Upper lobe of right lung (tissue), 1 donor: ENCODE measurements at regions not wholly inside any gene's neighbourhood (a gene's known extent, or its start where the extent isn't known, plus 50 kb on each side); places are given as distances from the start of the nearest gene placed in this dataset.
"Not testable (repeated sequence)": the region's sequence is repeated elsewhere in the genome, so short reads cannot be mapped to it uniquely, and the experiment has no call there.

Source experiments
- ATAC-seq: fragments of 200-7000 bp; cut with Tn5 transposase; one replicate; pipeline ENCODE4 v1.9.1; 2020; ENCODE audit warnings: mild to moderate bottlenecking, moderate library complexity
- DNase-seq: peaks from one replicate; pipeline ENCODE4 v3.0.0-alpha.2; 2020
- H3K27ac ChIP-seq: fragments of 200-600 bp; one replicate; pipeline ENCODE4 v1.8.0; 2022
- H3K27me3 ChIP-seq: fragments of 200-600 bp; one replicate; pipeline ENCODE4 v1.8.0; 2022; ENCODE audit warnings: mild to moderate bottlenecking
- H3K36me3 ChIP-seq: fragments of 200-600 bp; one replicate; pipeline ENCODE4 v1.8.0; 2022
- H3K4me1 ChIP-seq: fragments of 200-600 bp; one replicate; pipeline ENCODE4 v1.8.0; 2022
- H3K4me3 ChIP-seq: fragments of 200-600 bp; one replicate; pipeline ENCODE4 v1.8.0; 2022; ENCODE audit warnings: mild to moderate bottlenecking
- H3K9me3 ChIP-seq: fragments of 200-600 bp; one replicate; pipeline ENCODE4 v1.8.0; 2022
- CTCF ChIP-seq: fragments of 200-600 bp; IDR thresholded peaks from one replicate; pipeline ENCODE4 v1.8.0; 2022; ENCODE audit warnings: antibody characterized with exemption
- intact Hi-C: fragments of 100-400 bp; cut with DNase I; formaldehyde crosslinking; loops from one replicate; pipeline ENCODE4 v1.11.0; 2022
- donor health status: DM: no; HTN: yes; CAD: no; lungs with severe emphysema.

- Histone ChIP-seq H3K36me3 (no peaks in the 10 kb centered on the region), H3K4me3 (no peak overlapping the region), H3K27ac (no peak overlapping the region), H3K4me1 (no peaks in the 10 kb centered on the region), H3K27me3 (peaks cover 26% of the 10 kb centered on the region), H3K9me3 (no peaks in the 10 kb centered on the region)
- TF ChIP-seq CTCF: no peak
- DNase-seq (no peak), ATAC-seq (no peak)
- intact Hi-C loops: no loop called here
These were observed 153.8 kb downstream of the PTPRU start for GRCh38 chr1:29390075-29390474.

- TF ChIP-seq CTCF: no peak
- peaks cover 31% of the 10 kb centered on the region for H3K27me3 ChIP-seq
- H3K4me1 ChIP-seq: no peaks in the 10 kb centered on the region
- H3K4me3 ChIP-seq: no peak overlapping the region
- intact Hi-C loops: no loop called here
- DNase-seq (no peak), ATAC-seq (no peak)
- H3K36me3 ChIP-seq: no peaks in the 10 kb centered on the region
- no peaks in the 10 kb centered on the region for H3K9me3 ChIP-seq
- H3K27ac ChIP-seq: no peak overlapping the region
These were observed 153.3 kb downstream of the PTPRU start for GRCh38 chr1:29389533-29390041.

GRCh38 chr1:29388884-29389283 lies 152.6 kb downstream of the PTPRU start:
- TF ChIP-seq CTCF: no peak
- Histone ChIP-seq H3K27ac (no peak overlapping the region), H3K36me3 (no peaks in the 10 kb centered on the region), H3K4me3 (no peak overlapping the region), H3K9me3 (no peaks in the 10 kb centered on the region), H3K27me3 (peaks cover 38% of the 10 kb centered on the region), H3K4me1 (no peaks in the 10 kb centered on the region)
- DNase-seq (no peak), ATAC-seq (no peak)
- intact Hi-C loops: no loop called here

- no peak overlapping the region for H3K4me3 ChIP-seq
- no peak overlapping the region for H3K27ac ChIP-seq
- no peak for DNase-seq
- no peak for ATAC-seq
- no peaks in the 10 kb centered on the region for H3K4me1 ChIP-seq
- intact Hi-C loops: no loop called here
- no peak for TF ChIP-seq CTCF
- no peaks in the 10 kb centered on the region for H3K9me3 ChIP-seq
- no peaks in the 10 kb centered on the region for H3K36me3 ChIP-seq
- H3K27me3 ChIP-seq: peaks cover 41% of the 10 kb centered on the region
These were observed 151.8 kb downstream of the PTPRU start for GRCh38 chr1:29388170-29388569.

- no peaks in the 10 kb centered on the region for H3K4me1 ChIP-seq
- H3K36me3 ChIP-seq: no peaks in the 10 kb centered on the region
- ATAC-seq (no peak), DNase-seq (no peak)
- intact Hi-C loops: no loop called here
- H3K9me3 ChIP-seq: no peaks in the 10 kb centered on the region
- H3K4me3 ChIP-seq: no peak overlapping the region
- peaks cover 41% of the 10 kb centered on the region for H3K27me3 ChIP-seq
- TF ChIP-seq CTCF: no peak
- no peak overlapping the region for H3K27ac ChIP-seq
These were observed 150.9 kb downstream of the PTPRU start for GRCh38 chr1:29387210-29387609.

- H3K4me3 ChIP-seq, ATAC-seq, H3K27ac ChIP-seq, H3K9me3 ChIP-seq, H3K36me3 ChIP-seq, H3K4me1 ChIP-seq, DNase-seq, intact Hi-C loops: not testable (repeated sequence)
- H3K27me3 ChIP-seq: peaks cover 35% of the 10 kb centered on the region
These were observed 150.1 kb downstream of the PTPRU start for GRCh38 chr1:29386453-29386852.
